A673 (cell line): ENCODE measurements at regions not wholly inside any gene's neighbourhood (a gene's known extent, or its start where the extent isn't known, plus 50 kb on each side); places are given as distances from the start of the nearest gene placed in this dataset.

Experiments
- CTCF ChIP-seq: fragments of 300-800, 200-600 bp; sonication (generic); conservative IDR thresholded peaks from 2 replicates; pipeline ENCODE4 v1.5.1; 2017; ENCODE audit warnings: low read depth, mild to moderate bottlenecking, antibody characterized with exemption, low read length, moderate library complexity, mixed read lengths
- EZH2 ChIP-seq: fragments of 200-600 bp; sonication (generic); IDR thresholded peaks from 2 replicates; pipeline ENCODE4 v1.6.1; 2017; ENCODE audit warnings: borderline replicate concordance, low read depth, mild to moderate bottlenecking, mixed read lengths, antibody characterized with exemption, low read length; ENCODE audit not compliant: poor library complexity, severe bottlenecking

DNA sequence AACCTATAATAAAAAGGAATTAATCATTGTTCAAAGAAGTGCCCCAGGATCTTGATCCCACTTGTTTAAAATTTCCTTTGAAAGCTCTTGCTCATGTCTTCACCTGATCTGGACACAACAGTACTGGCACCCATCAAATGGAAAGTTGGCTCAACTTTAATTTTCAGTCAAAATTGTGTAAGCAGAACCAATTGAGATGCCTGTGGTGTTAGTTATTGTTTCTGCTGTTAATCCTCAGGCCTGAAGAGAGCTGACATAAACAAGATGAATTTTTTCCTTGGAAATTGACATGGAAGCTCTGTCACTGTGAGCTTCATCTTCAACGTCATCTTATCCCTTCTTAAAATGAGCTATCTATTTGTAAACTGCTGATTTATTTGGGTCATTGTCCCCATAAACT lies 88.3 kb upstream of the TNFSF4 start:
- TF ChIP-seq CTCF (no peak), EZH2 (no peak)
